ENCODE measurements at regions not wholly inside any gene's neighbourhood (a gene's known extent, or its start where the extent isn't known, plus 50 kb on each side); places are given as distances from the start of the nearest gene placed in this dataset.

DNA sequence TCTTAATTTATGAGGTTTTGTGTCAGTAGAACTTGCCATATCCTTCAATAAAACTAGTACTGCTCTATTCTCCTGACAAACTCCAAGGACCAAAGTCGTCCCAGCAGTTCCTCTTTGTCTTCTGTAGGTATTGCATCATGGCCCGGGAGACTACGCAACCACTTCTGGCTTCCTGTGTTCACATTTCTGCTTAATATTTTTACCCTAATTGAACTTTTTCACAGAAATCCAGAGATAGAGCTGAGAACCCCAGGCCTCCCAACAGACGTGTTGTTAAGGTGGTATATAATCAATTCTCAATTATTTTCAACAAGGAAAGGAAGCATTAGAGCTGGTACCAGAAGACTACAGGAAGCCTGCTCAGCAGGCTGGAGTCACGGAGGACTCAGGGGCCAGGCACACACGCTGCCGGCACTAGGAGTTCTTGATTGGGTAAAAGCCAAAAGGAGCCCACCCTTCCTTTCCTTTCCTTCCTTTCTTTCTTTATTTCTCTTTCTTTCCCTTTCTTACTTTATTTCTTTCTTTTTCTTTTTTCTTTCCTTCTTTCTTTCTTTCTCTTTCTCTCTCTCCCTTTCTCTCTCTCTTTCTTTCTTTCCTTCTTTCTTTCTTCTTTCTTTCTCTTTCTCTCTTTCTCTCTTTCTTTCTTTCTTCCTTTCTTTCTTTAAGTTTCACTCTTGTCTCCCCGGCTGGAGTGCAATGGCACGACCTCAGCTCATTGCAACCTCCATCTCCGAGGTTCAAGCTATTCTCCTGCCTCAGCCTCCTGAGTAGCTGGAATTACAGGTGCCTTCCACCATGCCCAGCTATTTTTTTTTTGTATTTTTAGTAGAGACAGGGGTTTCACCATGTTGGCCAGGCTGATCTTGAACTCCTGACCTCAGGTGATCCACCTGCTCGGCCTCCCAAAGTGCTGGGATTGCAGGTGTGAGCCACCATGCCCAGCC lies 173.7 kb downstream of the ZBTB18 start:
- no peak for DNase-seq

DNA sequence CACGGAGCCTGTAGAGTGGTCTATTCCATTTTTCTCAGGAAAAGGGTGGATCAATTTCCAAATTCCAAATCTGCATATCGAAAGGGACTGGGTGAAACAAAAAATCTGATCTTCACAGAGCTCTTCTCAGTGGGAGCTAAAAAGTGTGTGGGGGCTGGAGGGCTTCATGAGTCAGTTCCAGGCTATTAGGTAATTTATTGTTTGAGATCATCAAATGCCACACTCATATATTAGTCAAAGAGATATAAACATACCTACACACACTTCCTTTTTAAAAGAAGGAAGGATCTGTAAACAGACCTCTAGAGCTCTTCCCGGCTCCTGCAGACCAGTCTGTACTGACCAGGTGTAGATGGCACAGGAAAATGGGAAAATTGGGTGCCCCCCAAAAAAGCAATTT lies 175.4 kb downstream of the ZBTB18 start:
- DNase-seq, result no peak

DNA sequence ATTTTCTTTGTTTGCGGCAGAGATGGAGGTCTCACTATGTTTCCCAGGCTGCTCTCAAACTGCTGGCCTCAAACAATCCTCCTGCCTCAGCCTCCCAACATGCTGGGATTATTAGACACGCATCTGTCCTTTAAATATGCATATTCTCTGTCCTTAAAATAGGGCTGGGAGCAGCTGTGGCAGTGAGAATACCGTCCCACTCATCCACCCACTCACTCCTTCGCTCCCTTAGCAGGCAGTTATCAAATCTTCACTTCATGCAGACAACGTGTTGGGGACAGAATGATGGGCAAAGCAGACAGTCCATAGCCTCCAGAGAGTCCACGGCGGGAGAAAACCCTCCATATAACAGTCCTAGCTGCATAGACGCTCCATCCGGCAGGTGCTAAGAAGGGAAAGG lies 179.4 kb downstream of the ZBTB18 start:
- no peak for DNase-seq

GRCh38 chr1:244231193-244231571 lies 180.1 kb downstream of the ZBTB18 start:
- no peak for DNase-seq

DNA sequence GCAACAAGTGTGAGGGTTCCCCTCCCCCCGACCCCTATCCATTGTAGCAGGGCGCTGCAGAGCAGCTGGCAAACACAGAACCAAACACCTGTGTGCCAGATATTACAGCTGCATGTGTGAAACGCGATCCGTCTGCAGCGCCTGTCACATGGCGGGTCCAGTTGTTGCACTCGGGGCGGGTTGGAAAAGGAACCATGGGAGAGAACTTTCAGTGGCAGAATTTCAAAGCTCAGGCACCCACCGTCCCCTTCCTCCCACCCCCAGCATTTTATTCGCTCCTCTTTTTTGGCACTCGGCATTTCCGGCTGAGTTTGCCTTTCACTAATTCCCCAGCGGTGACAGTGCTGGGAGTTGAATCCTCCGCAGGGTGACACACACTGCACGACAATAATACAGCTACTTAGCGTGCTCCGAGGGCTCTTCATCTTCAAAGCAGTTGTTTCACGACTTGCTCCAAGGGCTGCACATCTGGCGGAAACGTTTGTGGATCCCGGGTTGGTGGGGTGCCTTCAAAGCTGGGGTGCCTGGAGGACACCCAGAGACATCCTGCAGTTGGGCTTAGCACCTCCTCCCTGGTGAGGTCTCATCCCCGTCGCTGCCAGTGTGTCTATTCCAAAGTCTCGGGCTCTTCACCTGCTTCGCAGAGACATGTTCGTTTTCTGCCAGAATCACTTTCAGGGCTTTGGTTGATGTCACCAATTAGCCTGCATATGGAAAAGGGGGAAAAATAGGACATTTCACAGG lies 180.7 kb downstream of the ZBTB18 start:
- peak; percentile 73 to 91 for DNase-seq

DNA sequence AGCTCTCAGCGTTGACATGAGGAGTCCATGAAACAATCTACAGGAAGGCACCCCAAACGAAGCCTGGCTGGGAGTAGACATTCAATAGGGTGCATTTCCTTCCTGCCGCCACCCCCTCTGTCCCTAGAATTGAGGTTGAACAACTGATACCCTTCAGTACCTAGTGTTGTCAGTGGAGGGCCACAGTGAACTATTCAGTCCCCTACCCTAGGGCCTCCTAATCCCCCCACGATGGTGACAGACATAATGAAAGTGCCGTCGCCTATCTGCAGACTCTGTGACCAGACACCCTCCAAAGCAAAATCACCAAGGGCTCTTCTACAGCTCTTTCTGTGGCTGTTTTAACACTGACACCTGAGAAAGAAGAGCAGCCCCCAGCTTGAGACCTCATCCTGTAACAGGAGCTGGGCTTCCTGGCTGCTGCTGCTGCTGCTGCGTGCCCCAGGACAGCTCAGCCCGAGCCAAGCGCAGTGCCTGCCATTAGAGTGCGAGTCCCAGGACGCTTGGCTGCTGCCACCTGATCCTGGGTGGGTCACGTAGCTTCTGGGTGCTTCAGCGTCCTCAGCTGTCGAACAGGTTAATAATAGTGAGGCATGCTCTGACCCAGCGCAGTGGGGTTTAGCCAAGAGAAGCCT lies 183.0 kb downstream of the ZBTB18 start:
- peak in 1 of 2 experiments; percentile 7 for DNase-seq

- no peak for DNase-seq
Measured at GRCh38 chr1:244235157-244235556, 184.1 kb downstream of the ZBTB18 start.

DNA sequence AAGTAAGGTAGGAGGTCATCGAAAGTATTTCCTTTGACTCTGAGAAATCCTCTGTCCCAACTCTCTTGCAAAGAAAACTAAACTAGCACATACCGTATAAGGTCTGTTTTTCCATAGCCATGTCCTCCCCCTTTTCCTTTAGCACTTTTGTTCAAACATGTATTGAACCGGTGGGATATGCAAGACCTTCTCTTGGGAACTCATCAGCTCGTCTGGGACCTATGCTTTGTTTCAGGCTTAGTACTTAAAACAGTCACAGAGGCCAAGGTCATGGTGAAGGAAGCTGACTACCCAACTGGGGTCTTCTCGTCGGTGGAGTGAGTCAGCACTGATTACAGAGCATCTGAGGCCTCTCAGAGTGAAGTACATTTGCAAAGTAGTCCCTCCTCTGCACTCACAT lies 185.0 kb downstream of the ZBTB18 start:
- no peak for DNase-seq

GRCh38 chr1:244236721-244237120 lies 185.6 kb downstream of the ZBTB18 start:
- no peak for DNase-seq

- no peak for DNase-seq
Measured at GRCh38 chr1:244237445-244237844, 186.4 kb downstream of the ZBTB18 start.

DNA sequence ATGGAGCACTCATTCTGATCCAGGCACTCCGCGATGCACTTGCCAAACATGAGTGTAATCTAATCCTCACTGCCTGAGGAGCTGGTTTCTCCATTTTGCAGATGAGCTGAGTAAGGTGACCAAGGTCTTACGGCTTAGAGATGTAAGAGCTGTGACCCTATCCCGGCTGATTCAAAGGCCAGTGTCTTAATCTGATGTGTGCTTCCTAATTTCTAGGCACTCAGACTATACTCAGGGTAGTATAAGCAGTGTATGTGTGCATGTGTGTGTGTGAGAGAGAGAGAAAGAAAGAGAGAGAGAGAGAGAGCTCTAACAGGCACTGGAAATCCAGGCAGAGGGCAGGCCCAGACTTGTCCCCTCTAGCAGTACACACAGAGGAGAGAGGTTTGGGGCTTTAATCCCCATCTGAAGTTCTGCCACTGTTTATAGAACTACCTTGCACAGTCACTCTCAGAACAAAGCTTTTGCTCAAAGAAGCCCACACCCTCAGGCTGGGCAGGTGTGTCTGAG lies 188.2 kb downstream of the ZBTB18 start:
- DNase-seq, result peak; percentile 79

- no peak for DNase-seq
Measured at GRCh38 chr1:244241438-244241837, 190.4 kb downstream of the ZBTB18 start.

GRCh38 chr1:244242446-244242845 lies 191.4 kb downstream of the ZBTB18 start:
- no peak for DNase-seq

DNA sequence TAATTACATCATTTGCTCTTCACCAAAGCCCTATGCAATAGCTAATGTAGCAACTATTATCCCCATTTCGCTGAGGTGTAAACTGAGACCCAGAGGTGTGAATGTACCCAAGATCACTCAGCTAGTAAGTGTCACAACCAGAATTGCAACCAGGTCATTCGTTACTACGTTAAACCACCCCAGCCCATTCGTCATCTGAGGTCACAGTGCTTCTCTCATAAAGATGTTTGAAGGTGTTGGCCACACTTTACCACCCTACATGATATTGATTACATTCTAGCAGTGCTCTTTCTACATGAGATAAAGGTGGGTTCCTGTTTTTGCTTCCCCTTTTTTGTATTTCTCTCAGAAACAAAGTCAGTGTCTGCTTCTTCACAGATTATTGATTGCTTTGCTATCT lies 195.3 kb downstream of the ZBTB18 start:
- no peak for DNase-seq

GRCh38 chr1:244248426-244248825 lies 197.3 kb downstream of the ZBTB18 start:
- no peak for DNase-seq

- DNase-seq, result no peak
Measured at GRCh38 chr1:244252211-244252610, 199.5 kb downstream of the ADSS2 start.

DNA sequence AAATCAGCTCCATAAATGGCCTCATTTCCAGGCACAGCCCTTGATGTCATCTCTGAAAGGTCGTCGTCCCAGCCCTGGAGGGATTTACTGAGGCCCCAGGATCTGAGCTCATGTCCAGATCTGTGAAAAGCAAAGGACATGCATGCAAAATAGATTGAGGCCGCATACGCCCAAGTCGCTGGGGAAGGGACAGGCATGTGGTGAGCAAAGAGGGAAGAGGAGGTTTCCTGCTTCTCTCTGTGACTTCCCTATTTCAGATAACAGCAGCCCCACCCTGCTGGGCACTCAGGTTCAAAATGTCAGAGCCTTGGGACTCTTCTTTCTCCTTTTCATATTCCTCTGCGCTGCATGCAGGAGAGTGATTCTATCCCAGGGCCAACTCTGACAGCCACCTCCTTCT lies 197.2 kb downstream of the ADSS2 start:
- no peak for DNase-seq

DNA sequence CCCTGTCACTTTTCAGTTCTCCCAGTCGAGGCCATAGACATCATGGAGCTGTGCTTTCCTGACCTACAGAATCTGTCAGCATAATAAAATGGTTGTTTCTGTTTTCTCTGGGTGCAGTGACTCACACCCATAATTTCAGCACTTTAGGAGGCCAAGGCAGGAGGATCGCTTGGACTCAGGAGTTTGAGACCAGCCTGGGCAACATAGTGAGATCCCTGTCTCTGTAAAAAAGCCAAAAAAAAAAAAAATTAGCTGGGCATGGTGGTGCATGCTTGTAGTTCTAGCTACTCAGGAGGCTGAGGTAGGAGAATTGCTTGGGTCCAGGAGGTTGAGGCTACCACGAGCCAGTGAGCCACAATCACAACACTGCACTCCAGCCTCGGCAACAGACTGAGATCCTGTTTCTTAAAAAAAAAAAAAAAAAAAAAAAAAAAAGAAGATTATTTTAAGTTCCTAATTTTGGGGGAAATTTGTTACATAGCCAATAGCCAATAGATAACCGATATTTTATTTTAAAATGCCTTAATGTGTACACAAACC lies 196.2 kb downstream of the ADSS2 start:
- no peak for DNase-seq

DNA sequence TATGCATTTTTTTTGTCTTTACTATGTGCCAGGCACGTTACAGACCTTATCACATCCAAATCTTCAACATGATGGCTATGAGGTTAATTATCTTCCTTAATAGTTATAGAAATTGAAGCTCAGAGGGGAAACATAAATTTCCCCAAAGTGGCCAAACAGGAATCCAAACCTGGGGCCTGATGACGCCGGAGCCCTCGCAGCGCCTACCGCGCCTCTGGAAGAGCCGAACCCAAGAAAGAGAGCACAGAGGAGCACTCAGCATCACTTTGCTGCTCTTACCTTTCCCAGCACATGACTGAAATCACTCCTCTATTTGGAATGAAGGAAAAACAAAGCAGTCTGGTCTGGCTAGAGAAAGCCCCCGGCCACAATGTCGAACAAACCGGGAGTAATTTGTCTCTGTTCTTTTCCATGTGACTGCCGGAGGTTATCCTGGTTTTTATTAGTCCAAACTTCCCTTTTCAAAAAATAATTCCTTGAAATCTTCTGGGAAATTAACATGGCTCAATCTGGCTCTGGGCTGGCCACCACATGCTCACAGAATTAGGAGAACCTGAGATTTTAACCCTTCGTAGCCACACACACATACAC lies 195.5 kb downstream of the ADSS2 start:
- DNase-seq, result no peak

DNA sequence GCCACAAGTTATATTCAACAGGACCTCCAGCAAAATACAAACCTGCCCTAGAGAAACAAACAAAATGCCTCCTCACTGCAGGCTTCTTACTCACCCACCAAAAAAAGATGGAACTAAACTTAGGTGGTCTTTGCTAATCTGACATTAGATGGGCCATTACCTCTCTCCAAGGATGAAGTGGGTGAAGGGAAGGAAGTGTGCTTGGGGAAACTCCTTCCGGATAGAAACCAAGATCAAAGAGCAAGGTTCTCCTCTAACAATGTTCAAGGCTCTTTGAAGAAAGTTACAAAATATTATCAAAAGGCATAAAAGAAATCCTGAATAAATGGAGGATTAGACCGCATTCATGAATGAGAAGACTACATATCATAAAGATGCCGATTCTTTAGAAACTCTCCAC lies 187.5 kb downstream of the ADSS2 start:
- no peak for DNase-seq

DNA sequence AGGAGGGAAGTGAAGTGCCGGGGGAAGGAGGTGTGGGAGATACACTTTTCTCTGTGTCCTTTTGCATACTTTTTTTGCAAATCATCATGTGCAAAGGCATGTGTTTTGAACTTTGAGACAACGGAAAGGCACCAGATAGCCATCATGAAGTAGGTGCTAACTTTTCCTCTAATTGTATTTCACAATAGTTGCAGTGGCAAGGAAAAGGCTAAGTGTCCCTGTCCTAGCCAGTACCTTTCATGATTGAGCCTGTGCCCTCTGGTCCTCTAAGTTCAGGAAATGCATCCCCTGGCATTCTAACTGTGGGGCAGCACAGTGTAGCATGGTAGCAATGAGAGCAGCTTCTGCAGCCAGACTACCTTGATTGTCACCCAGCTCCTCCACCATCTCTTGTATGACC lies 186.2 kb downstream of the ADSS2 start:
- no peak for DNase-seq

DNA sequence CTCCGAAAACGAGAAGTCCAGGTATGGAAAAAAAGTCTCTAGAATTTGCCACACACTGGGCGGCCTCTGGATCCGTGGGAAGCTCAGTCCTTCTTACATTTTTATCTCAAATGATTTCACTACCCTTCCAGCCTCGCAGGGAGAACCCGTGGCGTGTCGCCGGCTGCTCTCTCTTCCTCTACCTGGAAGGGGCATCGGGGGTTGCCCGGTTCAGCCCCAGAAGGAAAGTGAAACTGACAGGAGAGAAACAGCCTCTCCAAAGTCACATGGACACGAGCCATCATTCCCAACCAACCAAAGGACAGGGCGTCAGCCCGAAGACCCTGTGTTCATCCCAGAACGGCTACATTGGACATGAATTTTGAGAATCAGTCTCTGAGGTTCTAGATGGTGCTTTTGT lies 182.5 kb downstream of the ADSS2 start:
- no peak for DNase-seq

- DNase-seq, result no peak
Measured at GRCh38 chr1:244271004-244271403, 180.7 kb downstream of the ADSS2 start.

Measured in SHP77 (cell line).